Testis (tissue), 2 donors: ENCODE measurements at regions not wholly inside any gene's neighbourhood (a gene's known extent, or its start where the extent isn't known, plus 50 kb on each side); places are given as distances from the start of the nearest gene placed in this dataset.
A peak's percentile ranks its signal among the peaks of the same experiment; 100 is the strongest.
"Not testable (repeated sequence)": the region's sequence is repeated elsewhere in the genome, so short reads cannot be mapped to it uniquely, and the experiment has no call there.

Experiments
- DNase-seq: peaks from one replicate; pipeline ENCODE4 v3.0.0-alpha.2; 2019
- H3K27ac ChIP-seq, 2 donors: fragments of 200-600 bp; sonication (generic); one replicate each; pipeline ENCODE4 v1.5.1; 2019
- H3K27me3 ChIP-seq: fragments of 200-600 bp; sonication (generic); one replicate; pipeline ENCODE4 v1.5.1; 2019
- H3K36me3 ChIP-seq: fragments of 200-600 bp; sonication (generic); one replicate; pipeline ENCODE4 v1.5.1; 2017; ENCODE audit warnings: low read depth; ENCODE audit errors: missing control alignments
- H3K4me1 ChIP-seq: fragments of 200-600 bp; sonication (generic); one replicate; pipeline ENCODE4 v1.5.1; 2019
- H3K4me3 ChIP-seq, 2 donors: fragments of 200-600 bp; sonication (generic); one replicate each; pipeline ENCODE4 v1.5.1; 2017 to 2019
- H3K9me3 ChIP-seq: fragments of 200-600 bp; sonication (generic); one replicate; pipeline ENCODE4 v1.5.1; 2017
- WGBS, 2 donors: methylation state at CpG; one replicate each; pipeline ENCODE4 v1.1.5; 2018; 5-methylcytosine and 5-hydroxymethylcytosine counted together
- intact Hi-C: fragments of 100-400 bp; cut with DNase I; formaldehyde crosslinking; loops from one replicate; pipeline ENCODE4 v1.15.1; 2023; ENCODE audit warnings: low total_unique reads

DNA sequence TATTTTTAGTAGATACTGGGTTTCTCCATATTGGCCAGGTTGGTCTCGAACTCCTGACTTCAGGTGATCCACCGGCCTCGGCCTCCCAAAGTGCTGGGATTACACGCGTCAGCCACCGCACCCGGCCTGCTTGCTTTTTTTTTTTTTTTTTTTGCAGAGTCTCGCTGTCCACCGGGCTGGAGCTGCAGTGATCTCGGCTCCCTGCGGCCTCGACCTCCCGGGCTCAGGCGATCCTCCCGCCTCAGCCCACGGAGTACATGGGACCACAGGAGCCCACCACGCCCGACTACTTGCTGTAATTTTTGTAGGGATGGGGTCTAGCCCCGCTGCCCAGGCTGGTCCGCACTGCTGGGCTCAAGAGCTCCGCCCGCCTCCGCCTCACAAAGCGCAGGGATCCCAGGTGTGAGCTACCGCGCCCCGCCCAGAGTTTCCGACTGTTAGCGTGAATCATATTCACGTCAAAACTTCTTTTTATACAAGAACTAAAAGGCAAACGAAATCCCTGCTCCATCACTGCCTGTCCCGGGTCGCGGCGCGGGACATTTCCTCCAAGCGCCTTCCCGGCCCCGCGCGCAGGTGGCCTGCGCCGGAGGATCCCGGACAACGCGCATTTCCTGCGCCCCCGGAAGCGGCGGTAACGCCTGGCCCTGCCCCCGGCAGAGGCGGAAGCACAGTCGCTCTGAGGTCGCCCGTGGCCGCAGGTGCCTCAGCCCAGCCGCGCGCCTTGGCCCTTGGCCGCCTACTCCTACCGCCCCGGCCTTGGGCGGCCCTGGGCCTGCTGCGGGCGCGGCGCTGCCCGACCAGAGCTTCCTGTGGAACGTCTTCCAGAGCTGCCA lies 50.9 kb upstream of the APOD start:
- intact Hi-C loops, H3K9me3 ChIP-seq, H3K36me3 ChIP-seq, H3K27ac ChIP-seq, DNase-seq, H3K4me1 ChIP-seq, H3K27me3 ChIP-seq: not testable (repeated sequence)
- WGBS, 2 donors = no CpG with 5 or more reads among the region's 70 CpGs
- H3K4me3 ChIP-seq = peak overlapping the region in 1 of 2 donors; percentile 53
